ENCODE measurements at regions not wholly inside any gene's neighbourhood (a gene's known extent, or its start where the extent isn't known, plus 50 kb on each side); places are given as distances from the start of the nearest gene placed in this dataset.
"Not testable (repeated sequence)": the region's sequence is repeated elsewhere in the genome, so short reads cannot be mapped to it uniquely, and the experiment has no call there.

GRCh38 chr5:51034222-51034901 lies 348.9 kb upstream of the ISL1 start:
- DNase-seq, result no peak

GRCh38 chr5:51039424-51040329 lies 343.6 kb upstream of the ISL1 start:
- DNase-seq, result no peak

GRCh38 chr5:51043745-51044144 lies 339.5 kb upstream of the ISL1 start:
- no peak for DNase-seq

GRCh38 chr5:51047369-51047768 lies 335.9 kb upstream of the ISL1 start:
- DNase-seq, result no peak

- DNase-seq, result no peak
These were observed 329.9 kb upstream of the ISL1 start for GRCh38 chr5:51053361-51053760.

- DNase-seq, result no peak
These were observed 322.3 kb upstream of the ISL1 start for GRCh38 chr5:51060953-51061352.

- no peak for DNase-seq
These were observed 310.3 kb upstream of the ISL1 start for GRCh38 chr5:51072937-51073336.

GRCh38 chr5:51082741-51083140 lies 300.5 kb upstream of the ISL1 start:
- no peak for DNase-seq

- DNase-seq, result no peak
These were observed 291.4 kb upstream of the ISL1 start for GRCh38 chr5:51091816-51092215.

GRCh38 chr5:51095486-51095885 lies 287.8 kb upstream of the ISL1 start:
- DNase-seq, result no peak

GRCh38 chr5:51096859-51097258 lies 286.4 kb upstream of the ISL1 start:
- DNase-seq, result no peak

- DNase-seq, result no peak
These were observed 283.9 kb upstream of the ISL1 start for GRCh38 chr5:51099173-51099853.

- no peak for DNase-seq
These were observed 278.7 kb upstream of the ISL1 start for GRCh38 chr5:51104556-51104955.

- no peak for DNase-seq
These were observed 273.4 kb upstream of the ISL1 start for GRCh38 chr5:51109786-51110410.

- no peak for DNase-seq
These were observed 252.0 kb upstream of the ISL1 start for GRCh38 chr5:51131266-51131665.

GRCh38 chr5:51138164-51138563 lies 245.1 kb upstream of the ISL1 start:
- no peak for DNase-seq

- DNase-seq, result no peak
These were observed 234.8 kb upstream of the ISL1 start for GRCh38 chr5:51148437-51148836.

- DNase-seq, result no peak
These were observed 227.0 kb upstream of the ISL1 start for GRCh38 chr5:51156222-51156621.

GRCh38 chr5:51156838-51157237 lies 226.4 kb upstream of the ISL1 start:
- no peak for DNase-seq

- no peak for DNase-seq
These were observed 224.1 kb upstream of the ISL1 start for GRCh38 chr5:51159164-51159563.

GRCh38 chr5:51159606-51160005 lies 223.6 kb upstream of the ISL1 start:
- DNase-seq, result no peak

- DNase-seq, result no peak
These were observed 221.0 kb upstream of the ISL1 start for GRCh38 chr5:51162245-51162644.

GRCh38 chr5:51165621-51166020 lies 217.6 kb upstream of the ISL1 start:
- not testable (repeated sequence) for DNase-seq

Data from hematopoietic multipotent progenitor cell treated with erythropoietin and hydrocortisone succinate and interleukin-3 and kit ligand, for 6 days (in vitro differentiated cells).